IPS DF 6.9 (cell line): ENCODE measurements at regions not wholly inside any gene's neighbourhood (a gene's known extent, or its start where the extent isn't known, plus 50 kb on each side); places are given as distances from the start of the nearest gene placed in this dataset.
"Not testable (repeated sequence)": the region's sequence is repeated elsewhere in the genome, so short reads cannot be mapped to it uniquely, and the experiment has no call there.

Source experiments
- DNase-seq: peaks from one replicate; pipeline ENCODE4 v3.0.0-alpha.2; 2013; ENCODE audit warnings: low read depth, low spot score
- H3K27ac ChIP-seq: one replicate; pipeline ENCODE4 v1.5.1; 2013; ENCODE audit warnings: low read length, control low read depth
- H3K27me3 ChIP-seq: 2 replicates; pipeline ENCODE4 v1.6.1; 2013; ENCODE audit warnings: mild to moderate bottlenecking, low read length; ENCODE audit not compliant: control insufficient read depth, insufficient read depth
- H3K36me3 ChIP-seq: 2 replicates; pipeline ENCODE4 v1.6.1; 2013; ENCODE audit warnings: low read length; ENCODE audit not compliant: control insufficient read depth, insufficient read depth
- H3K4me1 ChIP-seq: 2 replicates; pipeline ENCODE4 v1.6.1; 2013; ENCODE audit warnings: low read length; ENCODE audit not compliant: control insufficient read depth, insufficient read depth
- H3K4me3 ChIP-seq: 2 replicates; pipeline ENCODE4 v1.5.1; 2013; ENCODE audit warnings: mild to moderate bottlenecking, low read length
- H3K9me3 ChIP-seq: 2 replicates; pipeline ENCODE4 v1.6.1; 2013; ENCODE audit warnings: low read length, inconsistent platforms; ENCODE audit not compliant: control insufficient read depth, insufficient read depth
- WGBS: extraction: QIAGEN DNeasy Blood & Tissue Kit; methylation state at CpG from one replicate; pipeline ENCODE4 v1.1.7; 2013; ENCODE audit warnings: mixed read lengths, missing lambda C conversion rate; ENCODE audit not compliant: insufficient read length, insufficient coverage; 5-methylcytosine and 5-hydroxymethylcytosine counted together

GRCh38 chr2:147288131-147288530 lies 556.7 kb upstream of the ACVR2A start:
- no peak for DNase-seq
- Histone ChIP-seq H3K36me3 (no peaks in the 10 kb centered on the region), H3K4me3 (no peak overlapping the region), H3K9me3 (no peaks in the 10 kb centered on the region), H3K4me1 (no peaks in the 10 kb centered on the region), H3K27me3 (no peaks in the 10 kb centered on the region), H3K27ac (no peak overlapping the region)

DNA sequence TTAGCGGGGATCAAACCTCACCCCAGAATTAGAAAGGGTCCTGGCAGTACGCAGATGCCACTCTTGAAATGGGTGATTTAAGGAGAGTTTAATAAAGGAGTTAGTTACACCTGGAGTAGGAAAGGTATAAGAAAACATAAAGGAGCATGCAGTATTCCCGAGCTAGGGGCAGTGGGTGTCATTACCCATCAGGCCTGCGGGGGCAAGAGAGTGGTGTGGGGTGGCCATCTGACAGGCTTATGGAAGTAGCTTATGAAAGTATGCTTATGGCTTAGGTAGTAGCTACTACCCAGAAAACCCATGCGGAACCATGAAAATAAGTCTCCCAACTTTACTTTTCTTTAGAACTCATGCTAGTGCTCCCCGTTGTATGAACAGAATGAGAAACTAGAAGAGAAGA lies 568.9 kb upstream of the ACVR2A start:
- Histone ChIP-seq H3K27ac (no peak overlapping the region), H3K27me3 (no peaks in the 10 kb centered on the region), H3K4me3 (no peak overlapping the region), H3K36me3 (no peaks in the 10 kb centered on the region), H3K9me3 (no peaks in the 10 kb centered on the region), H3K4me1 (no peaks in the 10 kb centered on the region)
- peak; percentile 7 for DNase-seq
- WGBS, result no CpG with 5 or more reads among the region's 6 CpGs

- H3K4me3 ChIP-seq, result no peak overlapping the region
- H3K27ac ChIP-seq, result no peak overlapping the region
- H3K9me3 ChIP-seq, result no peaks in the 10 kb centered on the region; the same call in 1 of the 2 replicates
- WGBS, result no CpG with 5 or more reads among the region's 1 CpG
- peaks cover 2% of the 10 kb centered on the region; the same call in 1 of the 2 replicates for H3K36me3 ChIP-seq
- H3K4me1 ChIP-seq, result no peaks in the 10 kb centered on the region
- no peaks in the 10 kb centered on the region for H3K27me3 ChIP-seq
- no peak for DNase-seq
Observed at GRCh38 chr2:147273628-147274027, 571.2 kb upstream of the ACVR2A start.

DNA sequence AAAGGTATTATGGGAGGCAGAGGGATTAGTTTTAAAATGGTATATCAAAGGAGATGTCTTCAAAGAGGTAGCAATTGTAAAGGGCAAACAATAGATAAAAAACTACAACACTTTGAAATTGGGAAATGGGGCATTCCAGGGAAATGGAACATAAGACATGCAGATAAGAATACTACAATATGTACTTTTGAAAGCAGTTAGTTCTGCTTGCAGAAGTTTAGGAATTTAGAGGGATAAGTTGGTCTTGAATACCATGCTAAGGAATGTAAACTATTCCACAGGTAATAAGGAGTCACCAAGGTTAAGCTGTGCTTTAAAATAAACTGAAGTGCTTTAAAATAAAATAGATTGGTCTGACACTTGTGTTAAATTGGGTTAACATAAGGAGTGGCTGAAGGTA lies 571.7 kb upstream of the ACVR2A start:
- Histone ChIP-seq H3K27me3 (no peaks in the 10 kb centered on the region), H3K4me1 (no peaks in the 10 kb centered on the region), H3K27ac (no peak overlapping the region), H3K9me3 (no peaks in the 10 kb centered on the region; the same call in 1 of the 2 replicates), H3K36me3 (peaks cover 2% of the 10 kb centered on the region; the same call in 1 of the 2 replicates), H3K4me3 (no peak overlapping the region)
- no peak for DNase-seq

- not testable (repeated sequence) for H3K36me3 ChIP-seq, H3K4me3 ChIP-seq, H3K27me3 ChIP-seq, H3K27ac ChIP-seq, H3K4me1 ChIP-seq, DNase-seq, H3K9me3 ChIP-seq
- WGBS, result no CpG with 5 or more reads among the region's 2 CpGs
Observed at GRCh38 chr2:147269581-147269980, 575.2 kb upstream of the ACVR2A start.

- H3K4me1 ChIP-seq, result no peaks in the 10 kb centered on the region
- H3K36me3 ChIP-seq, result no peaks in the 10 kb centered on the region
- H3K27ac ChIP-seq, result no peak overlapping the region
- DNase-seq, result no peak
- H3K4me3 ChIP-seq, result no peak overlapping the region
- no peaks in the 10 kb centered on the region for H3K27me3 ChIP-seq
- H3K9me3 ChIP-seq, result no peaks in the 10 kb centered on the region
Observed at GRCh38 chr2:147260241-147260640, 584.6 kb upstream of the ACVR2A start.

DNA sequence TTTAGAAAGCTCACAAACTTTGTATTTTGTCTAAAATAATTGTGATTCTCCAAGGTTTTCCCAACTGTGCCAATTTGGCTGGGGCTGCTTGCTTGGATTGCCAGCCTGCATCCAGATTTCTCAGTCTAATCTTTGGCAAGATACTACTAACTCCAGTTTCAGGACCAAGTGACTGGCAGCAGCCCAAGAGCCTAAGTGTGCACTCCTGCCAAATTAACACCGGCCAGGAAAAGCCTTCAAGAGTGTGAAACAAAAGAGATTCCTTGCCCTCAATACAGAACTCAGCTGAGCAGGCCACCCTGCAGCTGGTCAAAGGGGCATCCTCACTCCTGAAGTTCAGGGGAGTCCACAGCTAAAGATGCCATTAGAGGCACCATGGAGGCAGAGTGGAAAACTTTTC lies 589.0 kb upstream of the ACVR2A start:
- Histone ChIP-seq H3K9me3 (no peaks in the 10 kb centered on the region), H3K36me3 (no peaks in the 10 kb centered on the region), H3K4me3 (no peak overlapping the region), H3K4me1 (no peaks in the 10 kb centered on the region), H3K27ac (no peak overlapping the region), H3K27me3 (no peaks in the 10 kb centered on the region)
- no peak for DNase-seq
- WGBS, result no CpG with 5 or more reads among the region's 1 CpG

GRCh38 chr2:147250652-147251356 lies 594.0 kb upstream of the ACVR2A start:
- Histone ChIP-seq H3K36me3 (no peaks in the 10 kb centered on the region), H3K27ac (no peak overlapping the region), H3K9me3 (no peaks in the 10 kb centered on the region), H3K4me1 (no peaks in the 10 kb centered on the region), H3K4me3 (no peak overlapping the region), H3K27me3 (no peaks in the 10 kb centered on the region)
- no CpG with 5 or more reads among the region's 2 CpGs for WGBS
- DNase-seq, result no peak

DNA sequence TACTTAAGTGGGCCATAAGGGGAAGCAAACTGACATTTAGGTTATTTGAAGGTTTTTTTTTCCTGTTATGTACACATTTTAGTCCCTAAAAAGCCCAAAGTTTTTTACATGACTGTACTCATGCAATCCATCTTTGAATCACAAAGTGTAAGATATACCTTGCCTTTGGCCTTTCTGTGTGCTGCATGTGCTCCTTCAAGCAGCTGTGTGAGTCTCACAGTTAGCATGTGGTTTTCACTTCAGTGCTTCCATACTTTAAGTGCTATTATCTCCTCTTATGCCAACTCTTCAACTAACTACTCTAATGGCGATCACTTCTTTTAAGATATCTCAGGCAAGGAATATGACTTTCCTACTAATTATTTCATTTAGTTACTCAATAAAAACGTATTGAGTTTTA lies 597.1 kb upstream of the ACVR2A start:
- WGBS, result no CpG with 5 or more reads among the region's 2 CpGs
- Histone ChIP-seq H3K27me3 (no peaks in the 10 kb centered on the region), H3K27ac (no peak overlapping the region), H3K36me3 (no peaks in the 10 kb centered on the region), H3K4me1 (no peaks in the 10 kb centered on the region), H3K9me3 (no peaks in the 10 kb centered on the region), H3K4me3 (no peak overlapping the region)
- no peak for DNase-seq

DNA sequence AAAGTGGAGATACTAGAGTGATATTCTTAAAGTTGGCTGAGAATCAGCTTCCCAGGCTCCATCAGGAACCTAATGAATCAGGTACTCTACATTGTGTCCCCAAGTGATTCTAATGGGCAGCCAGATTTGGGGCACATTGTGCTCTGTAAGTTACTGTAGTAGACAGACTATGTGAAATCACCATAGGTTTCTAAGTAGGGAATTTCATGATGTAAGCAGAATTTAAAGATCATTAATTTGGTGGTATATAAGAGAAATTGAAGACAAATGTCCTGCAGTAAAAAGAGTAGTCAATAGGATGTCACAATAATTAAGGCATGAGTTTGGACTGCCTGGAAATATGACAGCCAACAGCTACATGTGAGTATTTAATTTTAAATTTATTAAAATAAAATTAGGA lies 602.4 kb upstream of the ACVR2A start:
- Histone ChIP-seq H3K4me1 (no peaks in the 10 kb centered on the region), H3K9me3 (no peaks in the 10 kb centered on the region), H3K27ac (no peak overlapping the region), H3K36me3 (no peaks in the 10 kb centered on the region), H3K27me3 (no peaks in the 10 kb centered on the region), H3K4me3 (no peak overlapping the region)
- DNase-seq, result no peak

GRCh38 chr2:147236601-147237000 lies 608.2 kb upstream of the ACVR2A start:
- WGBS, result no CpG with 5 or more reads among the region's 2 CpGs
- Histone ChIP-seq H3K27me3 (no peaks in the 10 kb centered on the region), H3K36me3 (no peaks in the 10 kb centered on the region), H3K4me3 (no peak overlapping the region), H3K27ac (no peak overlapping the region), H3K4me1 (no peaks in the 10 kb centered on the region), H3K9me3 (no peaks in the 10 kb centered on the region)
- no peak for DNase-seq
